ENCODE measurements at regions not wholly inside any gene's neighbourhood (a gene's known extent, or its start where the extent isn't known, plus 50 kb on each side); places are given as distances from the start of the nearest gene placed in this dataset.
"Not testable (repeated sequence)": the region's sequence is repeated elsewhere in the genome, so short reads cannot be mapped to it uniquely, and the experiment has no call there.

DNA sequence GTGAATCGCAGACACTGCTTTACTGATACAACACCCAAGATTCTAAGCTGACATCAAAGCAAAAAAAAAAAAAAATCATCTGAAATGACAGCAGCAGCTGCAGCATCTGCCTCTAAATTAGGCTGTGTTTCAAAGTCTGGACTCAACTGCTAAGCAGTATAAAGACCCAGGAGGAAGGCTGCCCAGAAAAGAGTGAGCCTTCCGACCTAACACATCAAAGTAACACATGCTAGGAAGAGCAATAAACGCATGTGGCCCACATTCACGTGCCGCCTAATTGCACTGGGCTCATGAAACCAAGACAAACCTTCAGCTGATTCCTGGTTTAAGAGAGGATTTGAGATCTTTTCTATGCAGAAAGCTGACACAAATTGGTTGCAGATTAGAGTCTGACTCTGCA lies 317.1 kb downstream of the ZIC4 start:
- no peaks in the 10 kb centered on the region for H3K27me3 Mint-ChIP-seq (ENCODE audit: low read depth)
- no peak for DNase-seq (ENCODE audit: low spot score)
- no peak overlapping the region for H3K4me3 Mint-ChIP-seq
- no peak for ATAC-seq
- H3K36me3 Mint-ChIP-seq = no peaks in the 10 kb centered on the region
- ChIA-PET CTCF (no interaction called here), POLR2A (no interaction called here)
- TF ChIP-seq ZNF219 (CRISPR knock-in tag; IDR thresholded peaks at IDR 0.05; ENCODE audit: borderline replicate concordance) (no peak), ZNF396 (CRISPR knock-in tag; IDR thresholded peaks at IDR 0.05; ENCODE audit: borderline replicate concordance) (no peak), E2F5 (CRISPR knock-in tag; IDR thresholded peaks at IDR 0.05) (no peak), GRHL2 (CRISPR knock-in tag; IDR thresholded peaks at IDR 0.05; ENCODE audit: insufficient replicate concordance, severe bottlenecking) (no peak), E2F4 (CRISPR knock-in tag; IDR thresholded peaks at IDR 0.05; ENCODE audit: borderline replicate concordance, low read depth) (no peak), JUN (CRISPR knock-in tag; IDR thresholded peaks at IDR 0.05) (no peak), ATF3 (CRISPR knock-in tag; conservative IDR thresholded peaks at IDR 0.05) (no peak), ERG (CRISPR knock-in tag; IDR thresholded peaks at IDR 0.05) (no peak), TEAD1 (CRISPR knock-in tag; IDR thresholded peaks at IDR 0.05) (no peak), HMGA2 (CRISPR knock-in tag; IDR thresholded peaks at IDR 0.05) (no peak)
- TF ChIP-seq, protein P1, sequence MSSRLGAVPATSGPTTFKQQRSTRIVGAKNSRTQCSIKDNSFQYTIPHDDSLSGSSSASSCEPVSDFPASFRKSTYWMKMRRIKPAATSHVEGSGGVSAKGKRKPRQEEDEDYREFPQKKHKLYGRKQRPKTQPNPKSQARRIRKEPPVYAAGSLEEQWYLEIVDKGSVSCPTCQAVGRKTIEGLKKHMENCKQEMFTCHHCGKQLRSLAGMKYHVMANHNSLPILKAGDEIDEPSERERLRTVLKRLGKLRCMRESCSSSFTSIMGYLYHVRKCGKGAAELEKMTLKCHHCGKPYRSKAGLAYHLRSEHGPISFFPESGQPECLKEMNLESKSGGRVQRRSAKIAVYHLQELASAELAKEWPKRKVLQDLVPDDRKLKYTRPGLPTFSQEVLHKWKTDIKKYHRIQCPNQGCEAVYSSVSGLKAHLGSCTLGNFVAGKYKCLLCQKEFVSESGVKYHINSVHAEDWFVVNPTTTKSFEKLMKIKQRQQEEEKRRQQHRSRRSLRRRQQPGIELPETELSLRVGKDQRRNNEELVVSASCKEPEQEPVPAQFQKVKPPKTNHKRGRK (CRISPR knock-in tag; IDR thresholded peaks at IDR 0.05; ENCODE audit: borderline replicate concordance) = no peak
- no peaks in the 10 kb centered on the region for H3K9me3 Mint-ChIP-seq
- no peaks in the 10 kb centered on the region for H3K4me1 Mint-ChIP-seq
- H3K27ac Mint-ChIP-seq = no peak overlapping the region

- Mint-ChIP-seq H3K9me3 (peaks cover 35% of the 10 kb centered on the region), H3K36me3 (peaks cover 11% of the 10 kb centered on the region), H3K4me1 (peaks cover 40% of the 10 kb centered on the region), H3K27ac (peak overlapping the region; percentile 86)
- CTCF ChIA-PET; H3K4me3 Mint-ChIP-seq; H3K27me3 Mint-ChIP-seq (ENCODE audit: low read depth); DNase-seq (ENCODE audit: low spot score); POLR2A ChIA-PET: not testable (repeated sequence)
- peak; percentile 77 for ATAC-seq
Measured at GRCh38 chr3:147059500-147059899, 346.8 kb downstream of the ZIC4 start.

DNA sequence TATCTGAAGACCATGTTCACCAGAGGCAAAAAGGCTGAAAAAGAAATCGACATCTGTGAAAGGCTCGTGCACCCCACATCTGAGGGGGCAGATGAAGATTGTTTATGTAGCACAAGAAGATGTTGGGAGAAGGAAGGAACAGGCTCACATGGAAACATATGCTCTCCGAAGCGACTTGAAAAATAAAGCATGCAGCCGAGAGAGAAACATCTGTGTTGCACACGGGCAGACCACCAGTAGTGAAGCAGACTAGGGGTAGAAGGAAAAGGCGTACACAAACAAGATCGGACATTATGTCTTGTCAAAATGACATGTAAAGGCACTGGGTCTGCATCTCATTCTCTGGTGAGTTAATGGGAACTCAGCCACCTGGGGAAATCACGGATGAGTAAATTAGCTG lies 356.5 kb downstream of the ZIC4 start:
- H3K4me3 Mint-ChIP-seq = no peak overlapping the region
- CTCF ChIA-PET = no interaction called here
- POLR2A ChIA-PET = no interaction called here
- ATAC-seq = no peak
- peaks cover 4% of the 10 kb centered on the region; the same call in 1 of the 2 replicates for H3K36me3 Mint-ChIP-seq
- H3K27me3 Mint-ChIP-seq (ENCODE audit: low read depth) = no peaks in the 10 kb centered on the region
- H3K27ac Mint-ChIP-seq = 0 out of 2 replicates have a peak overlapping the region, but pooled peaks have one; percentile 8
- no peak for TF ChIP-seq NR2C2 (CRISPR knock-in tag; IDR thresholded peaks at IDR 0.05)
- no peak for TF ChIP-seq ZNF219 (CRISPR knock-in tag; IDR thresholded peaks at IDR 0.05; ENCODE audit: borderline replicate concordance)
- TF ChIP-seq ATF1 (CRISPR knock-in tag; IDR thresholded peaks at IDR 0.05) = no peak
- no peak for TF ChIP-seq ZNF425 (CRISPR knock-in tag; conservative IDR thresholded peaks at IDR 0.05)
- no peak for TF ChIP-seq KAT7 (CRISPR knock-in tag; IDR thresholded peaks at IDR 0.05; ENCODE audit: borderline replicate concordance)
- no peak for TF ChIP-seq NFE2L1 (CRISPR knock-in tag; IDR thresholded peaks at IDR 0.05)
- peaks cover 5% of the 10 kb centered on the region for H3K4me1 Mint-ChIP-seq
- DNase-seq (ENCODE audit: low spot score) = no peak
- H3K9me3 Mint-ChIP-seq = peaks cover 10% of the 10 kb centered on the region

Data from WTC11 (cell line).